Astrocyte (in vitro differentiated cells and primary cell): ENCODE measurements at regions not wholly inside any gene's neighbourhood (a gene's known extent, or its start where the extent isn't known, plus 50 kb on each side); places are given as distances from the start of the nearest gene placed in this dataset.
"Not testable (repeated sequence)": the region's sequence is repeated elsewhere in the genome, so short reads cannot be mapped to it uniquely, and the experiment has no call there.

ENCODE experiments used
- DNase-seq: peaks from one replicate; pipeline ENCODE4 v3.0.0-alpha.2; 2010; ENCODE audit warnings: low read depth
- FAIRE-seq: peaks from 2 replicates; lab custom pipeline; 2011; peaks lifted over from hg19 to GRCh38; lab: Jason Lieb, UNC
- H2AFZ ChIP-seq: 2 replicates; pipeline ENCODE4 v1.6.0; 2012; ENCODE audit warnings: low read depth, low read length, inconsistent platforms
- H3K27ac ChIP-seq: 2 replicates; pipeline ENCODE4 v1.5.1; 2011; ENCODE audit warnings: low read depth, low read length, inconsistent platforms
- H3K27me3 ChIP-seq: 2 replicates; pipeline ENCODE4 v1.6.0; 2011; ENCODE audit warnings: low read length, inconsistent platforms; ENCODE audit not compliant: insufficient read depth
- H3K36me3 ChIP-seq: 2 replicates; pipeline ENCODE4 v1.5.1; 2011; ENCODE audit warnings: low read length, inconsistent platforms; ENCODE audit not compliant: insufficient read depth
- H3K4me1 ChIP-seq: 2 replicates; pipeline ENCODE4 v1.5.1; 2011; ENCODE audit warnings: low read length, inconsistent platforms; ENCODE audit not compliant: insufficient read depth
- H3K4me2 ChIP-seq: 2 replicates; pipeline ENCODE4 v1.6.0; 2012; ENCODE audit warnings: low read length, inconsistent platforms
- H3K4me3 ChIP-seq: 2 replicates; pipeline ENCODE4 v1.5.1; 2011; ENCODE audit warnings: low read depth, mild to moderate bottlenecking, low read length, inconsistent platforms; ENCODE audit not compliant: insufficient read depth
- H3K79me2 ChIP-seq: 2 replicates; pipeline ENCODE4 v1.6.0; 2012; ENCODE audit warnings: mild to moderate bottlenecking, low read length, inconsistent platforms; ENCODE audit not compliant: insufficient read depth
- H3K9ac ChIP-seq: 2 replicates; pipeline ENCODE4 v1.6.0; 2012; ENCODE audit warnings: mild to moderate bottlenecking, low read length, inconsistent platforms
- H3K9me3 ChIP-seq: 2 replicates; pipeline ENCODE4 v1.5.1; 2012; ENCODE audit warnings: low read depth, mild to moderate bottlenecking, low read length, inconsistent platforms; ENCODE audit not compliant: insufficient read depth
- H4K20me1 ChIP-seq: 2 replicates; pipeline ENCODE4 v1.6.0; 2012; ENCODE audit warnings: low read length, inconsistent platforms; ENCODE audit not compliant: insufficient read depth
- H3K27ac Mint-ChIP-seq: one replicate; pipeline ENCODE4 v1.8.0; 2021; ENCODE audit warnings: mild to moderate bottlenecking, mixed read lengths; ENCODE audit not compliant: unreplicated experiment
- H3K27me3 Mint-ChIP-seq: one replicate; pipeline ENCODE4 v1.8.0; 2021; ENCODE audit warnings: low read depth, mixed read lengths; ENCODE audit not compliant: unreplicated experiment
- H3K36me3 Mint-ChIP-seq: one replicate; pipeline ENCODE4 v1.8.0; 2021; ENCODE audit warnings: low read depth, mixed read lengths; ENCODE audit not compliant: unreplicated experiment
- H3K4me1 Mint-ChIP-seq: one replicate; pipeline ENCODE4 v1.8.0; 2021; ENCODE audit warnings: low read depth, mixed read lengths; ENCODE audit not compliant: unreplicated experiment
- H3K4me3 Mint-ChIP-seq: one replicate; pipeline ENCODE4 v1.8.0; 2021; ENCODE audit warnings: mild to moderate bottlenecking, moderate library complexity, mixed read lengths; ENCODE audit not compliant: unreplicated experiment
- H3K9me3 Mint-ChIP-seq: one replicate; pipeline ENCODE4 v1.8.0; 2021; ENCODE audit warnings: mild to moderate bottlenecking, mixed read lengths; ENCODE audit not compliant: unreplicated experiment
- EZH2 ChIP-seq: IDR thresholded peaks from 2 replicates; pipeline ENCODE4 v1.6.1; 2012; ENCODE audit warnings: mild to moderate bottlenecking, low read length, inconsistent platforms; ENCODE audit not compliant: insufficient read depth
- TF ChIP-seq, protein P1 (sequence below): IDR thresholded peaks from 2 replicates; pipeline ENCODE4 v1.5.1; 2011; ENCODE audit warnings: low read depth, mild to moderate bottlenecking, inconsistent platforms, low read length, moderate library complexity; ENCODE audit not compliant: insufficient read depth

DNA sequence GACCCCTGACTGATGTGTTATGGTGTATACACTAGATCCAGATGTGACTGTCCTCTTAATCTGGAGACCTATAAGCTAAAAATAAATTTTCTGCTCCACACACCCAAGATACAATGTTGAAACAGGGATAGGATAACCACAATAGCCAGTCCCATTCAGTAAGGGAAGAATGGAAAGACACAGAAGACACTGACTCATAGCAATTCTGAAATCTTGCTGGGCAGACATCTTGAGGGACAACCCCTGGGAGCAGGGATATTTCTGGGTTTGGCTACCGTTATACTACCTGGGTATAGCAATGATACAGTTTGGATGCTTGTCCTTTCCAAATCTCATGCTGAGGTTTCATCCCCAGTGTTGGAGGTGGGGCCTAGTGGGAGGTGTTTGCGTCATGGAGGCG lies 93.9 kb downstream of the BUD13 start:
- FAIRE-seq (no peak), DNase-seq (no peak)
- no peaks in the 10 kb centered on the region for H3K36me3 ChIP-seq
- H3K9me3 Mint-ChIP-seq: peaks cover 7% of the 10 kb centered on the region
- no peaks in the 10 kb centered on the region for H3K4me1 Mint-ChIP-seq
- no peak overlapping the region for H3K27ac ChIP-seq
- no peak overlapping the region for H3K4me2 ChIP-seq
- no peaks in the 10 kb centered on the region for H3K9me3 ChIP-seq
- no peak overlapping the region for H3K9ac ChIP-seq
- H3K36me3 Mint-ChIP-seq: no peaks in the 10 kb centered on the region
- no peak overlapping the region for H3K4me3 ChIP-seq
- H3K4me1 ChIP-seq: no peaks in the 10 kb centered on the region
- TF ChIP-seq, protein P1, sequence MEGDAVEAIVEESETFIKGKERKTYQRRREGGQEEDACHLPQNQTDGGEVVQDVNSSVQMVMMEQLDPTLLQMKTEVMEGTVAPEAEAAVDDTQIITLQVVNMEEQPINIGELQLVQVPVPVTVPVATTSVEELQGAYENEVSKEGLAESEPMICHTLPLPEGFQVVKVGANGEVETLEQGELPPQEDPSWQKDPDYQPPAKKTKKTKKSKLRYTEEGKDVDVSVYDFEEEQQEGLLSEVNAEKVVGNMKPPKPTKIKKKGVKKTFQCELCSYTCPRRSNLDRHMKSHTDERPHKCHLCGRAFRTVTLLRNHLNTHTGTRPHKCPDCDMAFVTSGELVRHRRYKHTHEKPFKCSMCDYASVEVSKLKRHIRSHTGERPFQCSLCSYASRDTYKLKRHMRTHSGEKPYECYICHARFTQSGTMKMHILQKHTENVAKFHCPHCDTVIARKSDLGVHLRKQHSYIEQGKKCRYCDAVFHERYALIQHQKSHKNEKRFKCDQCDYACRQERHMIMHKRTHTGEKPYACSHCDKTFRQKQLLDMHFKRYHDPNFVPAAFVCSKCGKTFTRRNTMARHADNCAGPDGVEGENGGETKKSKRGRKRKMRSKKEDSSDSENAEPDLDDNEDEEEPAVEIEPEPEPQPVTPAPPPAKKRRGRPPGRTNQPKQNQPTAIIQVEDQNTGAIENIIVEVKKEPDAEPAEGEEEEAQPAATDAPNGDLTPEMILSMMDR: no peak
- TF ChIP-seq EZH2: no peak
- no peak overlapping the region for H3K4me3 Mint-ChIP-seq
- H3K27me3 Mint-ChIP-seq: no peaks in the 10 kb centered on the region
- no peak overlapping the region for H3K27ac Mint-ChIP-seq
- no peaks in the 10 kb centered on the region for H3K79me2 ChIP-seq
- no peaks in the 10 kb centered on the region for H4K20me1 ChIP-seq
- no peak overlapping the region for H2AFZ ChIP-seq
- no peaks in the 10 kb centered on the region for H3K27me3 ChIP-seq

DNA sequence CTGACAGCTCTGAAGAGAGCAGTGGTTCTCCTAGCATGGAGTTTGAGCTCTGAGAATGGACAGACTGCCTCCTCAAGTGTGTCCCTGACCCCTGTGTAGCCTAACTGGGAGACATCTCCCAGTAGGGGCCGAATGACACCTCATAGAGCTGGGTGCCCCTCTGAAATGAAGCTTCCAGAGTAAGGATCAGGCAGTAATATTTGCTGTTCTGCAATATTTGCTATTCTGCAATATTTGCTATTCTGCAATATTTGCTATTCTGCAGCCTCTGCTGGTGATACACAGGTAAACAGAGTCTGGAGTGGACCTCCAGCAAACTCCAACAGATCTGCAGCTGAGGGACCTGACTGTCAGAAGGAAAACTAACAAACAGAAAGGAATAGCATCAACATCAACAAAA lies 105.5 kb downstream of the BUD13 start:
- not testable (repeated sequence) for H4K20me1 ChIP-seq, H3K27ac Mint-ChIP-seq, H3K4me3 ChIP-seq, H3K4me3 Mint-ChIP-seq, H3K9me3 ChIP-seq, H3K4me1 ChIP-seq, H3K4me1 Mint-ChIP-seq, H3K27me3 ChIP-seq, H3K27ac ChIP-seq, H3K79me2 ChIP-seq, H3K36me3 ChIP-seq, DNase-seq, H2AFZ ChIP-seq, H3K9ac ChIP-seq, FAIRE-seq, H3K4me2 ChIP-seq, H3K36me3 Mint-ChIP-seq
- peaks cover 30% of the 10 kb centered on the region for H3K27me3 Mint-ChIP-seq
- H3K9me3 Mint-ChIP-seq: peaks cover 25% of the 10 kb centered on the region

DNA sequence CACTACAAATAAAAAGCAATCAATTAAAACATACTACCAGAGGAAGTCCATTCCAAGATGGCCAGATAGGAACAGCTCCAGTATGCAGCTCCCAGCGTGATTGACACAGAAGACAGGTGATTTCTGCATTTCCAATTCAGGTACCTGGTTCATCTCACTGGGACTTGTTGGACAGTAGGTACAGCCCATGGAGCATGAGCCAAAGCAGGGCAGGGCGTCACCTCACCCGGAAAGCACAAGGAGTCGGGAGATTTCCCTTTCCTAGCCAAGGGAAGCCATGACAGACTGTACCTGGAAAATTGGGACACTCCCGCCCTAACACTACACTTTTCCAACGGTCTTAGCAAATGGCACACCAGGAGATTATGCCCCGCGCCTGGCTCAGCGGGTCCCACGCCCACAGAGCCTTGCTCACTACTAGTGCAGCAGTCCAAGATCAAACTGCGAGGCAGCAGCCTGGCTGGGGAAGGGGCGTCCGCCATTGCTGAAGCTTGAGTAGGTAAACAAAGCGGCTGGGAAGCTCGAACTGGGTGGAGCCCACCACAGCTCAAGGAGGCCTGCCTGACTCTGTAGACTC lies 106.0 kb downstream of the BUD13 start:
- not testable (repeated sequence) for H3K4me1 Mint-ChIP-seq, H3K36me3 ChIP-seq, H3K9me3 ChIP-seq, H3K4me2 ChIP-seq, H4K20me1 ChIP-seq, H3K27ac ChIP-seq, H3K9ac ChIP-seq, H3K4me1 ChIP-seq, DNase-seq, H2AFZ ChIP-seq, H3K4me3 ChIP-seq, H3K36me3 Mint-ChIP-seq, H3K27me3 ChIP-seq, H3K79me2 ChIP-seq, H3K27ac Mint-ChIP-seq, FAIRE-seq
- Mint-ChIP-seq H3K9me3 (peaks cover 20% of the 10 kb centered on the region), H3K27me3 (peaks cover 35% of the 10 kb centered on the region), H3K4me3 (peak overlapping the region; percentile 18)
